Adrenal gland (tissue), 9 donors: ENCODE measurements at regions not wholly inside any gene's neighbourhood (a gene's known extent, or its start where the extent isn't known, plus 50 kb on each side); places are given as distances from the start of the nearest gene placed in this dataset.
A peak's percentile ranks its signal among the peaks of the same experiment; 100 is the strongest.

Experiments
- DNase-seq, 7 donors: peaks; one replicate each; pipeline ENCODE4 v3.0.0-alpha.2; 2019 to 2020
- H3K27ac ChIP-seq, 5 donors: fragments of 200-600 bp; sonication (generic) in 4 of 5; 1 replicate in 3 of 5; 2 replicates in 2 of 5; pipeline versions ENCODE4 v1.5.1 to v1.8.0; 2016 to 2020; ENCODE audit warnings: mild to moderate bottlenecking in 1 of 5
- H3K27me3 ChIP-seq: fragments of 200-600 bp; 2 replicates; pipeline ENCODE4 v1.8.0; 2021
- H3K36me3 ChIP-seq, 2 donors: fragments of 200-600 bp; replicated peaks in 1 of 2; 1 replicate in 1 of 2; 2 replicates in 1 of 2; pipeline versions ENCODE4 v1.5.1 to v1.8.0; 2018 to 2022
- H3K4me1 ChIP-seq, 2 donors: fragments of 200-600 bp; replicated peaks in 1 of 2; 1 replicate in 1 of 2; 2 replicates in 1 of 2; pipeline versions ENCODE4 v1.5.1 to v1.8.0; 2018 to 2021
- H3K4me3 ChIP-seq, 4 donors: fragments of 200-600 bp; sonication (generic) in 3 of 4; one replicate each; pipeline ENCODE4 v1.5.1; 2016 to 2018
- H3K9me3 ChIP-seq, 3 donors: fragments of 200-600 bp; sonication (generic) in 1 of 3; replicated peaks in 1 of 3; 1 replicate in 2 of 3; 2 replicates in 1 of 3; pipeline versions ENCODE4 v1.5.1 to v1.8.0; 2016 to 2021
- CTCF ChIP-seq, 6 experiments: fragments of 450-650 bp in 4 of 6; fragments of 200-600 bp in 2 of 6; sonication (generic) in 1 of 6; IDR thresholded peaks; 1 replicate in 5 of 6; 2 replicates in 1 of 6; pipeline versions ENCODE4 v1.5.1 to v1.8.0; 2016 to 2021; ENCODE audit warnings: antibody characterized with exemption in 6 of 6, mild to moderate bottlenecking in 2 of 6, moderate library complexity in 1 of 6
- POLR2A ChIP-seq, 2 donors: fragments of 450-650 bp; IDR thresholded peaks; one replicate each; pipeline ENCODE4 v1.6.1; 2017; ENCODE audit warnings: antibody characterized with exemption in 2 of 2, mild to moderate bottlenecking in 2 of 2, moderate library complexity in 1 of 2
- WGBS, 4 donors: extraction: QIAGEN DNeasy Blood & Tissue Kit in 2 of 4; methylation state at CpG; one replicate each; pipeline versions ENCODE4 v1.1.5 to v1.1.7; 2013 to 2017; 5-methylcytosine and 5-hydroxymethylcytosine counted together
- intact Hi-C, 2 donors: fragments of 100-400 bp; cut with DNase I; formaldehyde crosslinking; loops; one replicate each; pipeline versions ENCODE4 v1.14.1 to v1.15.0; 2022 to 2023
- donor health status: healthy with polysubstance abuse.
- donor health status: Bipolar disorder and iron deficiency.
- donor health status: DM: yes; HTN: yes; CAD: no.
- donor health status: DM: no; HTN: no; CAD: no.
- donor health status: DM: no; HTN: no; CAD: no.

GRCh38 chr1:68344208-68344607 is 105.5 kb downstream of the RPE65 start:
- intact Hi-C loops = loop anchor here (5.0 kb wide), 2 partner anchors 227 to 492 kb away; no protein-coding TSS in a partner anchor
- Histone ChIP-seq H3K27ac (no peak overlapping the region), H3K9me3 (no peaks in the 10 kb centered on the region), H3K4me3 (no peak overlapping the region), H3K36me3 (no peaks in the 10 kb centered on the region), H3K4me1 (peaks cover 0 to 2% of the 10 kb centered on the region in 2 donors), H3K27me3 (no peaks in the 10 kb centered on the region)
- no peak for DNase-seq
- TF ChIP-seq CTCF (IDR thresholded peaks at IDR 0.05) (no peak), POLR2A (IDR thresholded peaks at IDR 0.05) (no peak)
- WGBS, 4 donors = 66 to 82% (median 77%) methylated on average over 4 of the region's 4 CpGs

GRCh38 chr1:68340951-68341350 is 108.6 kb upstream of the WLS start:
- intact Hi-C loops = loop anchor here (5.0 kb wide), 2 partner anchors 224 to 489 kb away; no protein-coding TSS in a partner anchor
- TF ChIP-seq CTCF (IDR thresholded peaks at IDR 0.05) = no peak
- TF ChIP-seq POLR2A (IDR thresholded peaks at IDR 0.05) = no peak

GRCh38 chr1:68339505-68339904 is 107.2 kb upstream of the WLS start:
- TF ChIP-seq CTCF (IDR thresholded peaks at IDR 0.05) (no peak), POLR2A (IDR thresholded peaks at IDR 0.05) (no peak)
- H3K27ac ChIP-seq = no peak overlapping the region
- no peak overlapping the region for H3K4me3 ChIP-seq
- DNase-seq = no peak
- no peaks in the 10 kb centered on the region for H3K9me3 ChIP-seq
- no peaks in the 10 kb centered on the region for H3K36me3 ChIP-seq
- intact Hi-C loops = no loop called here
- no peaks in the 10 kb centered on the region for H3K4me1 ChIP-seq
- no peaks in the 10 kb centered on the region for H3K27me3 ChIP-seq

More at GRCh38 chr1:68340951-68341350, 108.6 kb upstream of the WLS start:
- H3K36me3 ChIP-seq = no peaks in the 10 kb centered on the region
- H3K9me3 ChIP-seq = no peaks in the 10 kb centered on the region
- H3K27me3 ChIP-seq = no peaks in the 10 kb centered on the region
- H3K4me3 ChIP-seq = no peak overlapping the region
- 85 to 93% (median 88%) methylated on average over 5 of the region's 5 CpGs for WGBS, 4 donors
- H3K4me1 ChIP-seq = no peaks in the 10 kb centered on the region
- H3K27ac ChIP-seq = no peak overlapping the region
- DNase-seq = no peak

- no peaks in the 10 kb centered on the region for H3K4me1 ChIP-seq
- intact Hi-C loops = no loop called here
- H3K27me3 ChIP-seq = no peaks in the 10 kb centered on the region
- H3K27ac ChIP-seq = no peak overlapping the region
- no peak overlapping the region for H3K4me3 ChIP-seq
- no peak for TF ChIP-seq CTCF (IDR thresholded peaks at IDR 0.05)
- no peak for TF ChIP-seq POLR2A (IDR thresholded peaks at IDR 0.05)
- WGBS, 4 donors = 75 to 87% (median 78%) methylated on average over 1 of the region's 1 CpG
- no peaks in the 10 kb centered on the region for H3K36me3 ChIP-seq
- peak in 1 of 7 donors; percentile 27 for DNase-seq
- H3K9me3 ChIP-seq = no peaks in the 10 kb centered on the region
Measured at GRCh38 chr1:68338081-68338480, 105.8 kb upstream of the WLS start.
